KOPT-K1 (cell line): ENCODE measurements at regions not wholly inside any gene's neighbourhood (a gene's known extent, or its start where the extent isn't known, plus 50 kb on each side); places are given as distances from the start of the nearest gene placed in this dataset.

Experiments
- H3K27ac ChIP-seq: fragments of 200-600 bp; sonication (generic); 2 replicates; pipeline ENCODE4 v1.5.1; 2016; ENCODE audit warnings: antibody characterized with exemption, mild to moderate bottlenecking, low read depth, low read length; ENCODE audit not compliant: poor library complexity, severe bottlenecking
- H3K36me3 ChIP-seq: fragments of 200-600 bp; sonication (generic); 2 replicates; pipeline ENCODE4 v1.5.1; 2017; ENCODE audit warnings: antibody characterized with exemption, mild to moderate bottlenecking, low read length, moderate library complexity; ENCODE audit not compliant: insufficient read depth
- H3K9me3 ChIP-seq: fragments of 200-600 bp; sonication (generic); 2 replicates; pipeline ENCODE4 v1.5.1; 2017; ENCODE audit warnings: antibody characterized with exemption, low read length, mild to moderate bottlenecking; ENCODE audit not compliant: insufficient read depth, poor library complexity, severe bottlenecking

- Histone ChIP-seq H3K9me3 (peaks cover 6% of the 10 kb centered on the region), H3K36me3 (no peaks in the 10 kb centered on the region), H3K27ac (no peak overlapping the region)
These were observed 53.9 kb upstream of the SOX4 start for GRCh38 chr6:21539621-21540100.
